Muscle of back (tissue), 3 donors: ENCODE measurements at regions not wholly inside any gene's neighbourhood (a gene's known extent, or its start where the extent isn't known, plus 50 kb on each side); places are given as distances from the start of the nearest gene placed in this dataset.
"Not testable (repeated sequence)": the region's sequence is repeated elsewhere in the genome, so short reads cannot be mapped to it uniquely, and the experiment has no call there.

Source experiments
- DNase-seq, 3 donors: peaks; one replicate each; pipeline versions ENCODE4 v3.0.0 to v3.0.0-alpha.2; 2013

- no peak for DNase-seq
Observed at GRCh38 chr3:124043023-124043422, 51.1 kb upstream of the ROPN1 start.

GRCh38 chr3:124044956-124045355 is 53.0 kb upstream of the ROPN1 start:
- DNase-seq = no peak

- DNase-seq = no peak
Observed at GRCh38 chr3:124048967-124049798, 57.3 kb upstream of the ROPN1 start.

GRCh38 chr3:124051636-124052035 is 59.7 kb upstream of the ROPN1 start:
- no peak for DNase-seq

GRCh38 chr3:124053871-124054270 is 61.9 kb upstream of the ROPN1 start:
- no peak for DNase-seq

- DNase-seq = peak in 2 of 3 donors; percentile 33 to 67
Observed at GRCh38 chr3:124056846-124057245, 64.9 kb upstream of the ROPN1 start.

GRCh38 chr3:124057420-124057819 is 65.5 kb upstream of the ROPN1 start:
- peak in 2 of 3 donors; percentile 37 to 70 for DNase-seq

GRCh38 chr3:124059580-124059979 is 67.7 kb upstream of the ROPN1 start:
- DNase-seq = peak in 1 of 3 donors; percentile 29

- DNase-seq = peak in 2 of 3 donors; percentile 16 to 26
Observed at GRCh38 chr3:124063197-124063909, 71.4 kb upstream of the ROPN1 start.

- DNase-seq = no peak
Observed at GRCh38 chr3:124064050-124064449, 72.1 kb upstream of the ROPN1 start.

GRCh38 chr3:124066543-124066942 is 74.6 kb upstream of the ROPN1 start:
- DNase-seq = not testable (repeated sequence)

- DNase-seq = not testable (repeated sequence)
Observed at GRCh38 chr3:124069706-124070105, 77.8 kb upstream of the ROPN1 start.

- not testable (repeated sequence) for DNase-seq
Observed at GRCh38 chr3:124075090-124075489, 83.2 kb upstream of the ROPN1 start.

- no peak for DNase-seq
Observed at GRCh38 chr3:124075753-124076152, 83.8 kb upstream of the ROPN1 start.

- no peak for DNase-seq
Observed at GRCh38 chr3:124076235-124076634, 84.3 kb upstream of the ROPN1 start.

- peak; percentile 34 to 53 (median 38) for DNase-seq
Observed at GRCh38 chr3:124078953-124079911, 87.3 kb upstream of the ROPN1 start.

- no peak for DNase-seq
Observed at GRCh38 chr3:124079912-124080276, 88.0 kb upstream of the ROPN1 start.

- DNase-seq = no peak
Observed at GRCh38 chr3:124082343-124082742, 90.4 kb upstream of the ROPN1 start.

GRCh38 chr3:124084022-124084881 is 92.3 kb upstream of the ROPN1 start:
- DNase-seq = peak; percentile 50 to 85 (median 55)

GRCh38 chr3:124088801-124089200 is 96.9 kb upstream of the ROPN1 start:
- DNase-seq = no peak

- DNase-seq = no peak
Observed at GRCh38 chr3:124089214-124089613, 97.3 kb upstream of the ROPN1 start.
